H9 (cell line): ENCODE measurements at regions not wholly inside any gene's neighbourhood (a gene's known extent, or its start where the extent isn't known, plus 50 kb on each side); places are given as distances from the start of the nearest gene placed in this dataset.
A peak's percentile ranks its signal among the peaks of the same experiment; 100 is the strongest.

Experiments
- DNase-seq: peaks from one replicate; pipeline ENCODE4 v3.0.0-alpha.2; 2017
- H2AFZ ChIP-seq: one replicate; pipeline ENCODE4 v1.6.1; 2013; ENCODE audit warnings: mild to moderate bottlenecking, low read length, control low read depth, moderate library complexity
- H2AK5ac ChIP-seq: 2 replicates; pipeline ENCODE4 v1.6.1; 2013; ENCODE audit warnings: low read length, control low read depth, mixed read lengths; ENCODE audit not compliant: insufficient read length
- H2BK120ac ChIP-seq: one replicate; pipeline ENCODE4 v1.6.1; 2013; ENCODE audit warnings: low read depth, mild to moderate bottlenecking, low read length, control low read depth, inconsistent platforms; ENCODE audit not compliant: poor library complexity, severe bottlenecking
- H2BK12ac ChIP-seq: 2 replicates; pipeline ENCODE4 v1.6.1; 2013; ENCODE audit warnings: low read length, control low read depth, mixed read lengths, low read depth; ENCODE audit not compliant: insufficient read length
- H2BK15ac ChIP-seq: 2 replicates; pipeline ENCODE4 v1.6.1; 2013; ENCODE audit warnings: low read depth, low read length, control low read depth
- H2BK20ac ChIP-seq: one replicate; pipeline ENCODE4 v1.6.1; 2013; ENCODE audit warnings: low read depth, mild to moderate bottlenecking, low read length, control low read depth, inconsistent platforms; ENCODE audit not compliant: poor library complexity, severe bottlenecking
- H2BK5ac ChIP-seq: 2 replicates; pipeline ENCODE4 v1.6.1; 2013; ENCODE audit warnings: low read length, control low read depth, mixed read lengths; ENCODE audit not compliant: insufficient read length
- H3K14ac ChIP-seq: 2 replicates; pipeline ENCODE4 v1.6.1; 2013; ENCODE audit warnings: low read length, control low read depth; ENCODE audit not compliant: insufficient read depth
- H3K18ac ChIP-seq: 2 replicates; pipeline ENCODE4 v1.6.1; 2013; ENCODE audit warnings: low read depth, mild to moderate bottlenecking, mixed read lengths, low read length, control low read depth; ENCODE audit not compliant: insufficient read length
- H3K23ac ChIP-seq: 2 replicates; pipeline ENCODE4 v1.6.1; 2013; ENCODE audit warnings: low read length, control low read depth, mixed read lengths, low read depth; ENCODE audit not compliant: insufficient read length
- H3K23me2 ChIP-seq: 2 replicates; pipeline ENCODE4 v1.6.1; 2013; ENCODE audit warnings: low read depth, mild to moderate bottlenecking, mixed read lengths, low read length, control low read depth; ENCODE audit not compliant: insufficient read length, poor library complexity, severe bottlenecking
- H3K27ac ChIP-seq: 2 replicates; pipeline ENCODE4 v1.5.1; 2013; ENCODE audit warnings: low read length, control low read depth, mixed read lengths, low read depth; ENCODE audit not compliant: insufficient read length
- H3K27me3 ChIP-seq: 2 replicates; pipeline ENCODE4 v1.6.1; 2013; ENCODE audit warnings: low read length, control low read depth, inconsistent platforms; ENCODE audit not compliant: insufficient read depth
- H3K4ac ChIP-seq: 2 replicates; pipeline ENCODE4 v1.6.1; 2013; ENCODE audit warnings: low read depth, mild to moderate bottlenecking, control low read depth, inconsistent platforms, low read length, moderate library complexity
- H3K4me1 ChIP-seq: 2 replicates; pipeline ENCODE4 v1.6.1; 2013; ENCODE audit warnings: low read length, control low read depth, inconsistent platforms; ENCODE audit not compliant: insufficient read depth
- H3K4me2 ChIP-seq: 2 replicates; pipeline ENCODE4 v1.6.1; 2013; ENCODE audit warnings: low read length, control low read depth, mixed read lengths; ENCODE audit not compliant: insufficient read length, insufficient read depth
- H3K56ac ChIP-seq: 2 replicates; pipeline ENCODE4 v1.6.1; 2013; ENCODE audit warnings: low read depth, mild to moderate bottlenecking, mixed read lengths, low read length, control low read depth; ENCODE audit not compliant: insufficient read length
- H3K79me1 ChIP-seq: 2 replicates; pipeline ENCODE4 v1.6.1; 2013; ENCODE audit warnings: low read depth, mild to moderate bottlenecking, moderate library complexity, low read length, control low read depth, inconsistent platforms; ENCODE audit not compliant: insufficient read depth, poor library complexity, severe bottlenecking
- H3K79me2 ChIP-seq: 2 replicates; pipeline ENCODE4 v1.6.1; 2013; ENCODE audit warnings: low read length, control low read depth, inconsistent platforms; ENCODE audit not compliant: insufficient read depth
- H3K9ac ChIP-seq: 2 replicates; pipeline ENCODE4 v1.6.1; 2013; ENCODE audit warnings: low read length, control low read depth, mixed read lengths; ENCODE audit not compliant: insufficient read length; ENCODE audit errors: extremely low read depth
- H3K9me3 ChIP-seq: one replicate; pipeline ENCODE4 v1.6.1; 2013; ENCODE audit warnings: low read depth, low read length, inconsistent platforms; ENCODE audit not compliant: control insufficient read depth
- H3T11ph ChIP-seq: one replicate; pipeline ENCODE4 v1.6.1; 2013; ENCODE audit warnings: mild to moderate bottlenecking, low read length, control low read depth, inconsistent platforms
- H4K20me1 ChIP-seq: one replicate; pipeline ENCODE4 v1.6.1; 2013; ENCODE audit not compliant: control insufficient read depth, insufficient read length, insufficient read depth
- H4K5ac ChIP-seq: 2 replicates; pipeline ENCODE4 v1.6.1; 2013; ENCODE audit warnings: low read depth, mild to moderate bottlenecking, mixed read lengths, low read length, control low read depth; ENCODE audit not compliant: insufficient read length
- H4K8ac ChIP-seq: replicated peaks from 2 replicates; pipeline ENCODE4 v1.6.1; 2013; ENCODE audit warnings: low read length, control low read depth, mixed read lengths, low read depth; ENCODE audit not compliant: insufficient read length
- H4K91ac ChIP-seq: 2 replicates; pipeline ENCODE4 v1.6.1; 2013; ENCODE audit warnings: low read depth, mild to moderate bottlenecking, moderate library complexity, mixed read lengths, low read length, control low read depth; ENCODE audit not compliant: insufficient read length
- H3K27ac Mint-ChIP-seq, 3 experiments: 2 replicates in 2 of 3; 3 replicates in 1 of 3; pipeline ENCODE4 v1.8.0; 2020 to 2021; ENCODE audit warnings: mixed read lengths in 3 of 3, mild to moderate bottlenecking in 1 of 3, moderate library complexity in 1 of 3
- H3K27me3 Mint-ChIP-seq: 2 replicates; pipeline ENCODE4 v1.8.0; 2021; ENCODE audit warnings: low read depth, mild to moderate bottlenecking, moderate library complexity, mixed read lengths
- H3K36me3 Mint-ChIP-seq, 3 experiments: 2 replicates in 2 of 3; 3 replicates in 1 of 3; pipeline ENCODE4 v1.8.0; 2020 to 2021; ENCODE audit warnings: low read depth in 3 of 3, mixed read lengths in 3 of 3; ENCODE audit not compliant: insufficient read depth in 1 of 3
- H3K4me1 Mint-ChIP-seq, 2 experiments: 2 replicates each; pipeline ENCODE4 v1.8.0; 2020; ENCODE audit warnings: mixed read lengths in 2 of 2
- H3K4me3 Mint-ChIP-seq, 2 experiments: 2 replicates in 1 of 2; 3 replicates in 1 of 2; pipeline ENCODE4 v1.8.0; 2020 to 2021; ENCODE audit warnings: mild to moderate bottlenecking in 2 of 2, mixed read lengths in 2 of 2, moderate library complexity in 1 of 2
- H3K9me3 Mint-ChIP-seq, 2 experiments: 2 replicates in 1 of 2; 3 replicates in 1 of 2; pipeline ENCODE4 v1.8.0; 2020; ENCODE audit warnings: mild to moderate bottlenecking in 2 of 2, mixed read lengths in 2 of 2, moderate library complexity in 1 of 2
- CTCF ChIP-seq: fragments of 200-600 bp; sonication (generic); conservative IDR thresholded peaks from 3 replicates; pipeline ENCODE4 v1.8.0; 2021; ENCODE audit warnings: antibody characterized with exemption, mild to moderate bottlenecking
- WGBS: extraction: QIAGEN DNeasy Blood & Tissue Kit; methylation state at CpG from one replicate; pipeline ENCODE4 v1.1.7; 2013; ENCODE audit warnings: missing lambda C conversion rate, low lambda C conversion rate, mixed read lengths; ENCODE audit not compliant: insufficient read length; ENCODE audit errors: extremely low coverage; 5-methylcytosine and 5-hydroxymethylcytosine counted together

GRCh38 chr17:74005790-74006189 is 197.7 kb upstream of the RPL38 start:
- H3K9ac ChIP-seq, result no peak overlapping the region
- no peak overlapping the region for H4K91ac ChIP-seq
- no peak overlapping the region for H3K18ac ChIP-seq
- H3K9me3 ChIP-seq, result no peaks in the 10 kb centered on the region
- no peak overlapping the region for H2BK120ac ChIP-seq
- no peak overlapping the region for H2BK5ac ChIP-seq
- no peaks in the 10 kb centered on the region for H3K23me2 ChIP-seq
- H3K4me3 Mint-ChIP-seq, result no peak overlapping the region
- H3K23ac ChIP-seq, result no peak overlapping the region
- no peaks in the 10 kb centered on the region; a peak in 1 of 7 replicates for H3K36me3 Mint-ChIP-seq
- TF ChIP-seq CTCF, result no peak
- no peak overlapping the region for H3K56ac ChIP-seq
- H3K14ac ChIP-seq, result no peak overlapping the region; the same call in 1 of the 2 replicates
- H4K5ac ChIP-seq, result no peak overlapping the region
- no peaks in the 10 kb centered on the region for H4K20me1 ChIP-seq
- no peak overlapping the region for H3K27ac Mint-ChIP-seq
- no peaks in the 10 kb centered on the region for H3K79me1 ChIP-seq
- H4K8ac ChIP-seq, result no peak overlapping the region
- H2BK12ac ChIP-seq, result no peak overlapping the region
- no CpG with 5 or more reads among the region's 9 CpGs for WGBS
- H3K27me3 ChIP-seq, result no peaks in the 10 kb centered on the region; the same call in 1 of the 2 replicates
- H2BK15ac ChIP-seq, result no peak overlapping the region
- no peak overlapping the region for H3T11ph ChIP-seq
- no peak overlapping the region for H3K4ac ChIP-seq
- peaks cover 23% of the 10 kb centered on the region for H3K27me3 Mint-ChIP-seq
- no peak overlapping the region for H3K4me2 ChIP-seq
- H2BK20ac ChIP-seq, result no peak overlapping the region
- H3K4me1 ChIP-seq, result no peaks in the 10 kb centered on the region
- H2AK5ac ChIP-seq, result no peak overlapping the region
- DNase-seq, result peak; percentile 52
- H2AFZ ChIP-seq, result no peak overlapping the region
- no peak overlapping the region for H3K27ac ChIP-seq
- H3K79me2 ChIP-seq, result no peaks in the 10 kb centered on the region
- H3K4me1 Mint-ChIP-seq, result peaks cover 21 to 43% of the 10 kb centered on the region in 2 experiments
- no peaks in the 10 kb centered on the region for H3K9me3 Mint-ChIP-seq
